ENCODE measurements at regions not wholly inside any gene's neighbourhood (a gene's known extent, or its start where the extent isn't known, plus 50 kb on each side); places are given as distances from the start of the nearest gene placed in this dataset.
"Not testable (repeated sequence)": the region's sequence is repeated elsewhere in the genome, so short reads cannot be mapped to it uniquely, and the experiment has no call there.

DNA sequence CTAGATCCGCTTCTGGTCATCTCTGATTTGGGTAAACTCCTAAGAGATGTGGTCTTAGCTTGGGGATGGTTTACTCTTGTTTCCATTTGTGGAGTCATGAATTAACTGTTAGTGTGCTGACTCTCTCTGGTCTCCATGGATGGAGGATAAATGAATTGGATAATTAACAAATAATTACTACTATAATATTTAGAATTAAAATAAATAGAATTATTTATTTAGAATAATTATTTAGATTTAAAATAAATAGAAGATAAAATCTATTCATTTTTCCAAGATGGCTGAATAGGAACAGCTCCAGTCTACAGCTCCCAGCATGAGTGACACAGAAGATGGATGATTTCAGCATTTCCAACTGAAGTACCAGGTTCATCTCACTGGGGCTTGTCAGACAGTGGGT is 1587.4 kb upstream of the AGA start:
- no peak for DNase-seq (ENCODE audit: low read depth in 4 of 4, low spot score in 3 of 4)

DNA sequence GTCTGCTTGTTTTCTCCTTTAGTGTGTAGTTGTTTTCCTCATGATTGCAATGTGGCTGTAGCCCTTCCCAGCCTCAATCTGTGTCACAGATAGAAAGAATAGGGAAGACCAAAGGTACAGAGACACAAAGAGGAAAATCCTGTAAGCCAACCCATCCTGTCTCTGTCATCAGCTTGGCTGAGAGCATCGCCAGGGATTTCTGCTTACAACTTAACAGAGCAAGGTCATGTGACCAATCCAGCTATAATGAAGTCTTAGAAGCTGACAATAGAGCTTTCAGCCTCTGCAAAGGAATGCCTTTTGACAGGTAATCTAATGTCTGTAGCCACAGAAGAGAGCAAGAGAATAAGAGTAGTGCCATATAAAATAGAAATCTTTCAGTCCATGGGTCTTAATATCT is 1598.0 kb upstream of the AGA start:
- DNase-seq (ENCODE audit: low read depth in 4 of 4, low spot score in 3 of 4), result no peak

DNA sequence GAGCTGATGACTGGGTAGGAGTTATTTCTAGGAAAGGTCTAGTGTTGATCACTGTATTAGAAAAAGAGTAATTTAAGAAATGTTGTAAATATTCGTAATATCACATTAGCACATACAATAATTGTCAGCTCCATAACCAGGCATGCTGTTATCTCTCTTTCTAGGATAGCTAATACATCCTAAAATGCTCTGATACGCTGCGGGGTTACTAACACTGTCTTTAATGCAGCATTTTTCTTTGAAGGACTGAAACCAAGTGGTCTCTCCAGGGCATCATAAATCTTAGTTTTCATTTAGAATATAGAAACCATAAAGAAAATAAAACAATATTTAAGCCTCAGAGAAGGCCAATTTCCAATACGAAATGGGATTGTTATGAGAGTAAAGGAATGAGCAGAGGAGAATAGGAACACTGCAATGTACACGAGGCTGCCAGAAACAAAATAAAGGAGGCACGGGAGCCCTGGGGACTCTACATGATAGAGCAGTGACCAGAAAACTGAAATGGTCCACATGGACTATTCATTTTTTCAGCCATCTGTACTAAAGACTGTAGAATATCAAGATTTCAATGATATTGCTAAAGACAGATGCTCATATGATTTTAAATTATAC is 1606.7 kb upstream of the AGA start:
- DNase-seq (ENCODE audit: low read depth in 4 of 4, low spot score in 3 of 4), result no peak

DNA sequence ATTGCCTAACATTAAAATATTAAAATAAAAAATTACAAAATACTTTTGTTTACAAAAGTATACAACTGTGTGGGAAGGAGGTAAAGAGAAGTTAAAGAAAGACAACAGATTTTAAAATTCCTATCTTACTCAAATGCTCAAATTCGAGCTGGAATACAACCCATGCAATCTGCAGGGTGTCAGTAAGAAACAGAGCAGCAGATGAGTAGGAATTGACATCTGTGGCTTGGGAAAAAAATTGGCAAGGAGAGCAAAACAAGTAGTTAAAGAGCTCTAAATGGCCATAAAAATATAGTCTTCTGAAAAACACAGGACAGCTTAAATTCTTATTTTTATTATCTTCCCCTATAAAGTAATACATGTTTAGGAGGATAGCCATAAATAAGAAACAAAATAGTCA is 1609.0 kb upstream of the AGA start:
- DNase-seq (ENCODE audit: low read depth in 4 of 4, low spot score in 3 of 4), result no peak

DNA sequence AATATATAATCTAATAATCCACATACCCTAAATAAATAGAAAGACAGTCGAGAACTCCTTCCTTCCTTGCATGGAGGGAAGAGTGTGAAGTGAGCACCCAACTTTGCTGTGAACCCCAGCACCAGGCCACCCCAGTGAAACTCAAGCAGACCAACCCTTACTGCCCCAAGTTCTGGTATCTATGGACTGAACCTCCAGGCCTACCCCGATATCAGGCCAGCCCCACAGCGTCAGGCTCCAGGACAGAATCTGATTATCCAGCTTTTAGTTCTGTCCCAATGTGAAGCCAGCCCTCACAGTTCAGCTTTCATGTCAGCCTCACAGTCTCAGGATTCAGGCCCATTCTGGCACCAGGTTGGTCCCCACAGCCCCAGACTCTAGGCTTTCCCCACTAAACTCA is 1617.2 kb upstream of the AGA start:
- DNase-seq (ENCODE audit: low read depth in 4 of 4, low spot score in 3 of 4), result no peak

DNA sequence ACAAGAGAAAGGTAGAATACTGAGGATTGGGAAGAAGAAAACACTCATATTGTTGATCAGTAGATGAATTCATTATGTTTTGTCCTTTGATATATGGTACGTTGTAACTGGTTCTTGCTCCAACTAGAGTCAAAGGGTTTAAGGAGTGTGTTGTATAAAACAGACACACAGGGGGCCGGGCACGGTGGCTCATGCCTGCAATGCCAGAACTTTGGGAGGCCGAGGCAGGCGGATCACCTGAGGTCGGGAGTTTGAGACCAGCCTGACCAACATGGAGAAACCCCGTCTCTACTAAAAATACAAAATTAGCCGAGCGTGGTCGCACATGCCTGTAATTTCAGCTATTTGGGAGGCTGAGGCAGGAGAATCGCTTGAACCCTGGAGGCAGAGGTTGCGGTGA is 1624.0 kb upstream of the AGA start:
- not testable (repeated sequence) for DNase-seq (ENCODE audit: low read depth in 4 of 4, low spot score in 3 of 4)

DNA sequence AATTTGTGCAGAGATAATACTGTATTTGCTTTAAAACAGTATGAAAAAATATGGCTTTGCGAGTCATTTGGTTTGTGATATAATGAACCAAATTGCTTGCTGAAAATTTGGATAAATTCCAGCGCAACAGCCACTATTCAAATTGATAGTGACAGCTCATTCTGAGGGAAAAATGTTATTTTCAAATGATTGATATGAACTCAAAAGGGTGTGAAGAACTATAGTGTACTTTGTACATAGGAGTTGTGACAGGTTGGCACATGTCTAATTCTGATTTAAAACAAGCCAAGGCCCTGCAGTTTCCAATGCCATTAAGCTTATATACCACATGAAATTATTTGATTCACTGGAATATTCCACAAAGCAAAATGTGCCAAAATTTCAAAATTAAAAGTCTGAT is 1628.9 kb upstream of the AGA start:
- no peak for DNase-seq (ENCODE audit: low read depth in 4 of 4, low spot score in 3 of 4)

DNA sequence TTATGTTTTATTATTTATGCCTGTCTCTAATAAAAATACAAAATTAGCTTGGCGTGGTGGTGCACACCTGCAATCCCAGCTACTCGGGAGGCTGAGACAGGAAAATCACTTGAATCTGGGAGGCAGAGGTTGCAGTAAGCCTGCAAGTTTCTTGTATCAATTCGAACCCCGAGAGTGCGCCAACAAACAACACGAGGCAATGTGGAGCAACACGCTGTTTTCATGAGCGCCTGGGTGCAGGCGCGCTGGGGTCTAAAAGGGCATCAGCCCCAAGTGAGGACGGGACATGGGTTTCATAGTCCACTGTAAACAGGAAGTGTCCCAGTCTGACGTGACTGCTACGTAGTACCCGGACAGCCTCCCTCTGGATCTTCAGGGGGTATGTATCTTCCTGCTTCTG is 1634.6 kb upstream of the AGA start:
- DNase-seq (ENCODE audit: low read depth in 4 of 4, low spot score in 3 of 4), result no peak

DNA sequence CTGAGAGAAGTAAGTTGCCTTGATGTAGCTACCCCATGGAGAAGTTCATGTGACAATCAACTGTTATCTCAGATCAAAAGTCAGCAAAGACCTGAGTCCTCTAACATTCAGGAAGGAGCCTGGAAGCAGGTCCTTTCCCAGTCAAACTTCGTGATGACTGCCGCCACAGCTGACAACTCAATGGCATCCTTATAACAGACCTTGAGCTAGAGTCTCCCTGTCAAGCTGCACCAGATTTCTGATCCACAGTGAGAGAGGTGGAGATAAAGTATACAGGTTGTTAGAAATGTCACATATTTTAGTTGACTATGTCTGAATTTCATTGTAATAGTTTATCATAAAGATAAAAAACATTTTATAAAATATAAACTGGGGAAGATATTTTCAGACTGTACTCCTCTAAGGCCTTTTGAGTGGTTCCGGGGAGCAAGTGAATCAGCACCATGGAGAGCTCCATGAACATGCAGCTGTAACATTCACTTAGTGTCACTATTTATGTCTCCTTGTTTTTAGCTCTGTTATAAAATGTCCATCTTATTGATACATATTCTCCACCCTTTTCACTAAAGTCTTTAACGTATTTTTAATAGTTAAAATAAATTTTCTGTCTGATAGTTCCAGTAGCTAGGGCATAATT is 1653.5 kb upstream of the AGA start:
- peak; percentile 41 to 60 (median 44) for DNase-seq (ENCODE audit: low read depth in 4 of 4, low spot score in 3 of 4)

DNA sequence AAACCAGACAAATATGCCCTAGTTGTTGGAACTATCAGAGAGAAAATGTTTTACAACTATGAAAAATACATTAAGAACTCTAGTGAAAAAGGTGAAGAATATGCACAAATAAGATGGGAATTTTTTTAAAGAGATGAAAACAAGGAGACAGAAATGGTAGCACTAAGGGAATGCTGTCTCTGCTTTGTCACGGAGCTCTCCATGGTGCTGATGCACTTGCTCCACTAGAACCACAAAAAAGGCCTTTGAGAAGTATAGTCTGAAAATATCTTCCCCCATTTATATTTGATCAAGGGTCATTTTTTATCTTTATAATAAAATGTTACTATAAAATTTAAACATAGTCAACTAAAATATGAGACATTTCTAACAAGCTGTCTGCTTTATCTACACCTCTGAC is 1655.5 kb upstream of the AGA start:
- DNase-seq (ENCODE audit: low read depth in 4 of 4, low spot score in 3 of 4), result peak; percentile 28 to 44 (median 34)

DNA sequence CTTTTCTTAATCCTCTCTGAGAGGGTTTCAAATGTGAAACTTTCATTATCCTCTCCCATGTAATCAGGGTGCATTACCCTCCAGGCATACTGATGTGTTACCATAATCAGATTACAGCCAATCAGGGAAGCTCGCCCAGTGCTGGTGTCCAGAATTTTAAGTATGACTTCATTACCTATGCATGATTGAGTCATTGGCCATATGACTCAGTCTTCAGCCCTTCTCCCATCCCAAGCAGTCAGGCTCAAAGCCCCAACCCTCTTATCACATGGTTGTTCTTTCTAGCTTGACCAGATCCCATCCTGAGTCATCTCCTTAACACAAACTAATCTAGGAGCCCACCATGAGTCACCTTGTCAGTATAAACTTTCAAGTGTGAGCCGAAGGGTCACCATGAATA is 1668.1 kb upstream of the AGA start:
- DNase-seq (ENCODE audit: low read depth in 4 of 4, low spot score in 3 of 4), result no peak

DNA sequence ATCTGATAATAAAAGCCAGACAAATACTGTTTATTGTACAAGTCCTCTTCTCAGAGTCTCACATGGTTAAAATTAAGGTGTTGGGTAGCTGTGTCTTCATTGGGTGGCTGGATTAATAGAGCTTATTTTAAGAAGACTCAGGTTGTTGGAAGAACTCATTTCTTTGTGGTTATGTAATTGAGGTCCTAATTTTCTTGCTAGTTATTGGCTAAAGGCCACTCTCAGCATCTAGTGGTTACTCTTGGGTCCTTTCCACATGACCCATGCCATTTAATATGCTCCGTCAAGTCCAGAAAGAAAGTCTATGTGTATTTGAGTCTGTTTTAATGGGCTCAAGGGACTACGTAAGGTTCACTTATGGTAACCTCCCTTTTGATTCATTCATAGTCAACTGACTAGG is 1668.6 kb upstream of the AGA start:
- DNase-seq (ENCODE audit: low read depth in 4 of 4, low spot score in 3 of 4), result no peak

DNA sequence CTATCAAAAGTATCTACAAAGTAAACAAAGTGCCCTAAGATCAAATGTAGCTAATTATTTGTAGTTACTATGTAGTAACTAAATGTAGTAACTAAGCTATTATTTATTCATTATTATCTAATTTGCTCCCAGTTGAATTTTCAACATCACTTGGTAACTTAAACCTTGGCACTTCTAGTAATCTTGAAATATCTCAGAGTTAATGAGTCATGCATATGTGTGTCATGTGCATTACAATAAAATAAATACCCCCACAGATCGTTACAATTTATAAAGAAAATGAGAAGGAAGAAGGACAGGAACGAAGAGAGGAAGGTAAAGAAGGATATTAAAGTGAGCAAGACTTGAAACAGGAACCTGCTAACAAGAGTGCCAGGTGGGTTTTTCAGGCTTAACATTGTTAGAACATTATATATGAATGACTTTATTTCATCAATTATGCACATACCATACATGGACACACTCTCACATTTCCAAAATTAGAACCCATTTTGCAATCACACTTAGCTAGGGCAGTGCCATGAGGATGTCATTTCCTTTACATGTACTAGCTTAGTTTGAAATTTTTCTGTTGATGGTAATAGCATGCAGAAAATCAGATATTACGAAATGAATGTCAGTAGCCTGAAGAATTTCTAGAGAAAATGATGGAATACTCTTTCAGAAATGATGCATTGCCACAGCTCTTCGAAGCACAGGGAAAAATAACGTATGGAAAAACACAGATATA is 1670.4 kb upstream of the AGA start:
- no peak for DNase-seq (ENCODE audit: low read depth in 4 of 4, low spot score in 3 of 4)

DNA sequence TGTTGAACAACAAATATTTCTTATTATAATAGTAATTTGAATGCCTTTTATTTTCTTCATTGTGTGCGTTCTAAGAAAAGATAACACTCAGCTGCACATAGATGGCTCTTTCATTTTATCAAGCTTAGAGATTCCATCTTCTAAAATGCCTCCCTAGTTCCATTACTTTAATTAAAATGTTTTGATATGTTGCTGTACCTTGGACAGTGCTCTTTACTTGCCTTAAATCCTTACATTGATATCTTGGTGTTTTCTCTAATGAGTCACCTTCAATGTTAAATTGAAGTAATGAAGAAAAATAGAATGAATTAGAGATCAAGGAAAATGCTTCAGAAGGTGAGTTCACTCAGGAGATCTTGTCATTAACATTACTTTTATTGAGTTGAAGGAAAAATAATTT is 1672.4 kb upstream of the AGA start:
- DNase-seq (ENCODE audit: low read depth in 4 of 4, low spot score in 3 of 4), result no peak

DNA sequence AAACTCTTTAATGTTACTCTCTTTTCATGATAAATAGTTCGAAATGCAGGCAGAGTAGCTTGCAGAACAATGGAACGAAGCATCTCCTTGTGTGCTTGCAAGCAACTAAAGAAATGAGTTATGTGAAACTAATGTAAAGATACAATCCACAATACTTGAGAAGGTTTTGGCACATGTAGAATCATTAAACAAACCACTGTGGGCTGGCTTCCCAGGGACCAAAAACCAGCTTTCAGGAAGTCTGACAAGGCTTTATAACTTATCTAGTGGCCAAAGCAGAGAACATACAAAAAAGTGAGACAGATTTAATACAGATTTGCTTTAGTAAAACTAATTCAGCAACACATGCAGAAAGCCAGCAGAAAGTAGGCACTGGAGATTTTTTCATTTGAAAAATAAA is 1673.8 kb upstream of the AGA start:
- DNase-seq (ENCODE audit: low read depth in 4 of 4, low spot score in 3 of 4), result no peak

DNA sequence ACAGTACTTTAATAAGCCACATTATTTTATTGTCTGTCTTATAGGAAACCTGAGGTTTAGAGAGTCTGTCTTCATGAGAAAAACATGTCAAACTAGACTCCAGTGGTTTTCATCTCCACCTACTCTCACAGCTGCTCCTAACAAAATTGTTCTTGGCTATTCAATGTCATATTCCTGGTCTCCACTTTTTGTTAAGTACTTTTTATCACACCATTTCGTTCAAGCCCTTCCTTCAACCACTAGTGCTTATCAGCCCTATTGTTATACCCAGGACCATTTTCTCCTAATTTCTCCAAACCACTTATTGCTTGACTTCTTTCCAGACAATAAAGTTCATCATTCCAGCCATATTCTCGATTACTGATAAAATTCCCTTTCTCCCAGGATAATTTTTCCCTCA is 1674.3 kb upstream of the AGA start:
- no peak for DNase-seq (ENCODE audit: low read depth in 4 of 4, low spot score in 3 of 4)

DNA sequence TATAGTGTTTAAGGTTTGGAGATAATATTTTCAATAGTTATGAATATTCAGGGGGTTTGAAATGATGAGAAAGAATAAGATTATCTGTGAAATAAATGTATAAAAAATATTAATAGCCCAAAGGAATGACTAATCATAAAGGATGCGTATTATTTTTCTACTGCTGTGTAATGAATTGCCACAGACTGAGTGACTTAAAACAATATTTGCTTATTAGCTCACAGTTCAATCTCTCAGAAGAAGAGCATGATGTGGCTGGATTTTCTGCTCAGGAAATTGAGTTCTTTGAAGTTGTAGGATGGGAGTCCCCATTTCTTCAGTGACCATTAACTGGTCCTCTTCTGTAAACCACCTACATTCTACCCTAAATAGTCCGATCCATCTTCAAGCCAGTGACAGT is 1680.8 kb upstream of the AGA start:
- DNase-seq (ENCODE audit: low read depth in 4 of 4, low spot score in 3 of 4), result no peak

DNA sequence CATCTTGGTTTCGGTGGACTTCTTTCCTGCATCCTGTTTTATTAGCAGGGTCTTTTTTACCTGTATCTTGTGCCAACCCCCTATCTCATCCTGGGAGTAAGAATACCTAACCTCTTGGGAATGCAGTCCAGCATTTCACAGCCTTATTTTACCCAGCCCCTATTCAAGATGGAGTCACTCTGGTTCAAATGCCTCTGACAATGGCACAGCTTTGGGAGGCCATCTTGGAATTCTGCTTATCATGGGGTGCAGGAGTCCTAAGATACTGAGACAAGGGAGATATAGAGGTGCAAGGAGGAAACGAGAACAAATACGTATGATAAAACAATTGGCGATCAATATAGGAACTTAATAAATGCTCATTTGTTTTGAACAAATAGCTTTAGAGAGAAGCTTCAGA is 1682.2 kb upstream of the AGA start:
- no peak for DNase-seq (ENCODE audit: low read depth in 4 of 4, low spot score in 3 of 4)

DNA sequence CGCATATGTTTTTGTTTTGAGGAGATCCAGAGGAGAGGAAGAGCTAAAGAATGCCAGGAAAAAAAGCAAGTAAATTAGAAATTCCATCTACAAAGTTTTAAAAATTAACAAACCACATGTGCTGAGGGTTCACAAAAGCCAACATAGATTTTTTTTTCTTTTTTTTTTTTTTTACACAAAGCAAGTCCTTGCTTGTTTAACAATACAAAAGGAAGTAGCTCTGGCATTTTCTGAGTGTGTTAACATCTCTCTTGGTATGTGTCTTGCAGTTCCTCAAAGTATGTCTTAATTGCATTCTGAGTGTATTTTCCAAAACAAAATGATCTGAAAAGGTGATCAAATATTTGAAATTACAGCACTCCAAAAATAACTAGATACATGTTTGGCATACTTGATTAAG is 1682.7 kb upstream of the AGA start:
- no peak for DNase-seq (ENCODE audit: low read depth in 4 of 4, low spot score in 3 of 4)

DNA sequence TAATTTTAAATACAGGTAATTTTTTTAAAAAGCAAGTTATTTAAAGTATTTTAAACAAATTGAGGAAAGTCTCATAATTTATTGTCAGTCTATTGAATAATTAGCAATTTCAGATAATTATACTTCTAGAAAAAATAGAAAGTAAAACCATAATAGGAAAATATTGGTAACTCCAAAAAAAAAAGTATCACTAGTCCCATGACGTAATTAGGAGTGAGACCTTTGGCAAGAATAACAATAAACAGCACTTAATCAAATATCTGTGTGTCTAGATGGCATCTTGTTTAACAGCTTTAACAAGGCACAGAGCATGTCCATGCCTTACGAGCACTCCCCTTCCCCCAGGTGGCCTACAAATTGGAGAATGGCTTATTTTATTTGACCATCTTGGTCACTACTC is 1683.6 kb upstream of the AGA start:
- DNase-seq (ENCODE audit: low read depth in 4 of 4, low spot score in 3 of 4), result no peak

DNA sequence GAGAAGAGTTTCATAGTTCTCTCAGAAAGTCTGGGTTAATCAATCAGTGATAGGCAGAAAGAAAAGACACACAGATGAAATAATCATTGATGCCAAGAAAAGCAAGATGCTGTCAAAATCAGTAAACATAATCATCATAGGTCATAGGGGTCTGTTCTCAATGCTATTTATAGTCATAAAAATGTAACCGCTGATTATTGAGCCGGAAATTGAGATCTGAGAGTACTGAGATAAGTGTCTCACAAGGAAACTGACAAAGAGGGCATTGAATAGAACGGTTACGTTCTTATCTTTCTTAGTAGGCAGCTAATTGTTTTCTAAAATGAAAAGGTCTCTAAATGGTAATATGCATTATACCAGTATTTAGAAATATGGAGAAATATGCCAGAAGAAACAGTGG is 1686.1 kb upstream of the AGA start:
- no peak for DNase-seq (ENCODE audit: low read depth in 4 of 4, low spot score in 3 of 4)

DNA sequence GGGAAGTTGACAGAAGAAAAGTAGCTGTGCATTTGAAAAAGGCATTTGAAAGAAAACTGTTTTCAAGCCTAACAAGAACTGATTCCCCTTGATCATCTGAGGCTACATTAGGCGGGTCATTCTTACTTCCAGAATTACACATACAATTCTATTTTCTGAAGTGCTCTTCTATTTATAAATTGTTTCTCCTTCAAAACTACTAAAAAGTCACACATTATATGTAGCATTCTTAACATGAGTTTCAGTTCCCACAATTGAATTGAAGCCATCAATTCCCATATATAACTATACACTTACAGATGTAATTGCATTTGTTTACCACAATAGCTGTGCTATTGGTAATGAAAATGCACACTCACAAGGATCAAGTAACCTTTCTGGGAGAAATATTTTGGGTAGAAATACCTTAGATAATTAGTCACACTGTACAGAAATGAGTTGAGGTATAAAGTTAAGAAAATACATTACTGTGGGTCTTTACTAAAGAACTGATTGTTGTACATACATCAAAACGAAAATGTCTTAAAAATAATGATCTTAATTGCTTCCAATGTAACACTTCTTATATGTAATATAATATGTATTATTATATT is 1688.0 kb upstream of the AGA start:
- DNase-seq (ENCODE audit: low read depth in 4 of 4, low spot score in 3 of 4), result no peak
